Esophagus muscularis mucosa (tissue), 4 donors: ENCODE measurements at regions not wholly inside any gene's neighbourhood (a gene's known extent, or its start where the extent isn't known, plus 50 kb on each side); places are given as distances from the start of the nearest gene placed in this dataset.

Experiments
- DNase-seq: peaks from one replicate; pipeline ENCODE4 v3.0.0-alpha.2; 2017; ENCODE audit errors: extremely low spot score
- H3K27ac ChIP-seq, 4 donors: fragments of 200-600 bp; sonication (generic); replicated peaks in 1 of 4; 1 replicate in 3 of 4; 2 replicates in 1 of 4; pipeline ENCODE4 v1.5.1; 2016 to 2019; ENCODE audit warnings: mild to moderate bottlenecking in 1 of 4
- H3K27me3 ChIP-seq, 4 donors: fragments of 200-600 bp; sonication (generic); one replicate each; pipeline versions ENCODE4 v1.5.1 to v1.6.0; 2016 to 2019
- H3K36me3 ChIP-seq, 4 donors: fragments of 200-600 bp; sonication (generic); one replicate each; pipeline ENCODE4 v1.5.1; 2016 to 2019
- H3K4me1 ChIP-seq, 4 donors: fragments of 200-600 bp; sonication (generic); one replicate each; pipeline ENCODE4 v1.5.1; 2016 to 2019
- H3K4me3 ChIP-seq, 4 donors: fragments of 200-600 bp; sonication (generic); 1 replicate in 2 of 4; 2 replicates in 2 of 4; pipeline ENCODE4 v1.5.1; 2016 to 2019; ENCODE audit warnings: mild to moderate bottlenecking in 4 of 4, moderate library complexity in 1 of 4
- H3K9me3 ChIP-seq, 4 donors: fragments of 200-600 bp; sonication (generic); 1 replicate in 3 of 4; 2 replicates in 1 of 4; pipeline ENCODE4 v1.5.1; 2016 to 2019
- CTCF ChIP-seq, 3 experiments: fragments of 200-600 bp in 2 of 3; fragments of 450-650 bp in 1 of 3; sonication (generic) in 2 of 3; IDR thresholded peaks; one replicate each; pipeline ENCODE4 v1.5.1; 2017 to 2019; ENCODE audit warnings: antibody characterized with exemption in 3 of 3, mild to moderate bottlenecking in 2 of 3, moderate library complexity in 1 of 3
- EP300 ChIP-seq: sonication (generic); formaldehyde crosslinking; IDR thresholded peaks from one replicate; pipeline ENCODE4 v1.6.1; 2017; ENCODE audit warnings: antibody characterized with exemption
- POLR2A ChIP-seq: fragments of 450-650 bp; IDR thresholded peaks from one replicate; pipeline ENCODE4 v1.6.1; 2017; ENCODE audit warnings: antibody characterized with exemption, moderate library complexity, mild to moderate bottlenecking, low read depth
- POLR2AphosphoS5 ChIP-seq, 2 donors: sonication (generic); formaldehyde crosslinking; IDR thresholded peaks; one replicate each; pipeline ENCODE4 v1.6.1; 2017; ENCODE audit warnings: antibody characterized with exemption in 2 of 2
- WGBS: methylation state at CpG from one replicate; pipeline ENCODE4 v1.1.5; 2018; 5-methylcytosine and 5-hydroxymethylcytosine counted together
- intact Hi-C: fragments of 100-400 bp; cut with DNase I; formaldehyde crosslinking; loops from one replicate; pipeline ENCODE4 v1.15.1; 2023

DNA sequence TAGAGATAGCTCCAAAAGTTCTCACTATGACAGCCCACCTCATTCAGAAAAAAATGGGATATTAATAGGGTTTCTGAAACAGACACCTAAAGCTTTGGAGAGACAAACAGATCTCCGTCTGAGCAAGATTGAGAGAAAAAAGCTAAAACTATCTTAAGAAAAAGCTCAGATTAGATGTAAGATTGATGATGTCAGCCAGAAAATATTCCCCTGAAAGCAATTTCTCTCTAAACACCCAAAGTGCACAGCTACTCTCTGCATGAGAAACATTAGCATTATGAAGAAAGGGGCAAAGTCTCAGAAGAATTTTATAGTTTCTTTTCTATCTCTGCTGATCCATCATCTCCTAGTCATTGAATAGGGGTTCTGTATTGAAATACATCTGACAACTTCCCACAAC, 148.9 kb downstream of the ZNF737 start:
- no peaks in the 10 kb centered on the region for H3K9me3 ChIP-seq
- TF ChIP-seq CTCF (IDR thresholded peaks at IDR 0.05): no peak
- TF ChIP-seq EP300: no peak
- H3K27me3 ChIP-seq: no peaks in the 10 kb centered on the region
- no peaks in the 10 kb centered on the region for H3K36me3 ChIP-seq
- H3K4me3 ChIP-seq: no peak overlapping the region
- DNase-seq: no peak
- H3K4me1 ChIP-seq: no peaks in the 10 kb centered on the region
- 76% methylated on average over 1 of the region's 1 CpG for WGBS
- intact Hi-C loops: no loop called here
- H3K27ac ChIP-seq: no peak overlapping the region

GRCh38 chr19:20414120-20414519, 151.5 kb downstream of the ZNF737 start:
- no peaks in the 10 kb centered on the region for H3K4me1 ChIP-seq
- no peak for TF ChIP-seq EP300
- TF ChIP-seq POLR2AphosphoS5 (IDR thresholded peaks at IDR 0.05): no peak
- no peak for TF ChIP-seq POLR2A
- H3K27ac ChIP-seq: no peak overlapping the region
- WGBS: 93% methylated on average over 2 of the region's 2 CpGs
- H3K27me3 ChIP-seq: no peaks in the 10 kb centered on the region
- intact Hi-C loops: no loop called here
- H3K9me3 ChIP-seq: no peaks in the 10 kb centered on the region
- peaks cover 0 to under 1% (median 0%) of the 10 kb centered on the region in 4 donors for H3K36me3 ChIP-seq
- DNase-seq: no peak
- no peak overlapping the region for H3K4me3 ChIP-seq

DNA sequence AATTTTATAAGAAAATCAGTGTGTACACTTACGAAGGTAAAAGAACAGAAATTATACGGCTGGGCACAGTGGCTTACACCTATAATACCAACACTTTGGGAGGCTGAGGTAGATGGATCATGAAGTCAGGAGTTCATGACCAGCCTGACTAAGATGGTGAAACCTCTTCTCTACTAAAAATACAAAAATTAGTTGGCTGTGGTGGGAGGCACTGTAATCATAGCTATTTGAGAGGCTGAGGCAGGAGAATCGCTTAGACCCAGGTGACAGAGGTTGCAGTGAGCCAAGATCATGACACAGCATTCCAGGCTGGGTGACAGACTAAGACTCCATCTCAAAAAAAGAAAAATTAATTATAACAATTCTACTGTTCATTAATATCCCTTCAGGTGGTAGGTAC, 151.9 kb downstream of the ZNF737 start:
- intact Hi-C loops: no loop called here
- Histone ChIP-seq H3K9me3 (no peaks in the 10 kb centered on the region), H3K4me3 (no peak overlapping the region), H3K27ac (no peak overlapping the region), H3K27me3 (no peaks in the 10 kb centered on the region), H3K36me3 (peaks cover 0 to 4% (median 0%) of the 10 kb centered on the region in 4 donors), H3K4me1 (no peaks in the 10 kb centered on the region)
- WGBS: 91% methylated on average over 3 of the region's 3 CpGs
- TF ChIP-seq EP300 (no peak), POLR2AphosphoS5 (IDR thresholded peaks at IDR 0.05) (no peak), POLR2A (no peak), CTCF (IDR thresholded peaks at IDR 0.05) (no peak)
- no peak for DNase-seq

GRCh38 chr19:20412846-20413245, 152.7 kb downstream of the ZNF737 start:
- Histone ChIP-seq H3K9me3 (no peaks in the 10 kb centered on the region), H3K36me3 (peaks cover 0 to 6% (median 0%) of the 10 kb centered on the region in 4 donors), H3K4me1 (no peaks in the 10 kb centered on the region), H3K4me3 (no peak overlapping the region), H3K27ac (no peak overlapping the region), H3K27me3 (no peaks in the 10 kb centered on the region)
- no peak for DNase-seq
- intact Hi-C loops: no loop called here
- no peak for TF ChIP-seq EP300
- TF ChIP-seq POLR2AphosphoS5 (IDR thresholded peaks at IDR 0.05): no peak
- no peak for TF ChIP-seq POLR2A
- TF ChIP-seq CTCF (IDR thresholded peaks at IDR 0.05): no peak

DNA sequence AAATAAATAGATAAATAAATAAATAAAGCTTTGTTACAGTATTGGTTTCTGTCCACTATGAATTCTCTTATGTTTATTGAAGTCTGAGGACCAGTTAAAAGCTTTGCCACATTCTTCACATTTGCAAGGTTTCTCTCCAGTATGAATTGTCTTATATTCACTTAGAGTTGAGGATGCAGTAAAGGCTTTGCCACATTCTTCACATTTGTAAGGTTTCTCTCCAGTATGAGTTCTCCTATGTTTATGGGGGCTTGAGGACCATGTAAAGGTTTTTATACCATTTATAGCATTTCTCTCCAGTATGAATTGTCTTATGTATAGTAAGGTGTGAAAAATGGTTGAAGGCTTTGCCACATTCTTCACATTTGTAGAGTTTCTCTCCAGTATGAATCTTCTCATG, 168.3 kb downstream of the ZNF737 start:
- H3K4me1 ChIP-seq: no peaks in the 10 kb centered on the region
- H3K9me3 ChIP-seq: peaks cover 6 to 57% (median 35%) of the 10 kb centered on the region in 4 donors
- no peak overlapping the region for H3K27ac ChIP-seq
- intact Hi-C loops: no loop called here
- TF ChIP-seq EP300 (no peak), CTCF (IDR thresholded peaks at IDR 0.05) (no peak), POLR2AphosphoS5 (IDR thresholded peaks at IDR 0.05) (no peak), POLR2A (no peak)
- no peak for DNase-seq
- no peak overlapping the region for H3K4me3 ChIP-seq
- H3K27me3 ChIP-seq: no peaks in the 10 kb centered on the region
- peaks cover 0 to 9% (median 0%) of the 10 kb centered on the region in 4 donors for H3K36me3 ChIP-seq
